Stomach (tissue), 4 donors: ENCODE measurements at regions not wholly inside any gene's neighbourhood (a gene's known extent, or its start where the extent isn't known, plus 50 kb on each side); places are given as distances from the start of the nearest gene placed in this dataset.

Experiments
- EP300 ChIP-seq: sonication (generic); formaldehyde crosslinking; IDR thresholded peaks from one replicate; pipeline ENCODE4 v1.6.1; 2017; ENCODE audit warnings: antibody characterized with exemption
- POLR2A ChIP-seq, 4 donors: fragments of 450-650 bp; IDR thresholded peaks; one replicate each; pipeline ENCODE4 v1.6.1; 2016; ENCODE audit warnings: antibody characterized with exemption in 4 of 4, control low read depth in 2 of 4, mild to moderate bottlenecking in 1 of 4, moderate library complexity in 1 of 4

GRCh38 chr13:60925686-60926085 lies 490.0 kb downstream of the PCDH20 start:
- no peak for TF ChIP-seq EP300
- TF ChIP-seq POLR2A (IDR thresholded peaks at IDR 0.05): no peak
